Activated CD4-positive, CD25-positive, alpha-beta regulatory T cell (primary cell): ENCODE measurements at regions not wholly inside any gene's neighbourhood (a gene's known extent, or its start where the extent isn't known, plus 50 kb on each side); places are given as distances from the start of the nearest gene placed in this dataset.

ENCODE experiments used
- DNase-seq, 4 experiments: peaks; one replicate each; lab custom pipeline; 2025; lab: John Stamatoyannopoulos, UW

GRCh38 chr21:34192646-34193285 is 119.4 kb downstream of the MRPS6 start:
- DNase-seq, result no peak

GRCh38 chr21:34195335-34195734 is 122.0 kb downstream of the MRPS6 start:
- DNase-seq, result no peak

DNA sequence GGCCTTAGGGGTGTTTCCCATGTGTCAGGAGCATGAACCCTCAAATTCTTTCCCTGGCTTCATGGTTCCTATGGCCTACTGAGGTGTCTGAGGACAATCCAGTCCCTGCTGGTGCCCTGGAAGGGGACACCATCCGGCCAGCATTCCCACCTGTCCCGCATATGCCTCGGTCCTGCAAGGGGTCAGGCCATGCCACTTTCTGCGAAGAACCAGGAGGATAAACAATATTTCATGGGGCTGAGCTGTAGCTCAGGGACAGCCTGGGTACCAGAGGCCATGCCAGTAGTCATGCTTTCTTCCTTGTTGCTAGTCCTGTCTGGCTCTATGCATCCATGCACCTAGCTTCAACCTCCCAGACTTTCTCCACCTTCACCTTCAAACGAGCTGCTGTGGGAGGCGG is 123.6 kb downstream of the MRPS6 start:
- DNase-seq, result no peak

GRCh38 chr21:34197561-34197960 is 124.2 kb downstream of the MRPS6 start:
- no peak for DNase-seq

GRCh38 chr21:34198231-34199120 is 125.1 kb downstream of the MRPS6 start:
- DNase-seq, result peak in 1 of 4 experiments; percentile 5

- DNase-seq, result no peak
Measured at GRCh38 chr21:34199121-34199910, 125.9 kb downstream of the MRPS6 start.

DNA sequence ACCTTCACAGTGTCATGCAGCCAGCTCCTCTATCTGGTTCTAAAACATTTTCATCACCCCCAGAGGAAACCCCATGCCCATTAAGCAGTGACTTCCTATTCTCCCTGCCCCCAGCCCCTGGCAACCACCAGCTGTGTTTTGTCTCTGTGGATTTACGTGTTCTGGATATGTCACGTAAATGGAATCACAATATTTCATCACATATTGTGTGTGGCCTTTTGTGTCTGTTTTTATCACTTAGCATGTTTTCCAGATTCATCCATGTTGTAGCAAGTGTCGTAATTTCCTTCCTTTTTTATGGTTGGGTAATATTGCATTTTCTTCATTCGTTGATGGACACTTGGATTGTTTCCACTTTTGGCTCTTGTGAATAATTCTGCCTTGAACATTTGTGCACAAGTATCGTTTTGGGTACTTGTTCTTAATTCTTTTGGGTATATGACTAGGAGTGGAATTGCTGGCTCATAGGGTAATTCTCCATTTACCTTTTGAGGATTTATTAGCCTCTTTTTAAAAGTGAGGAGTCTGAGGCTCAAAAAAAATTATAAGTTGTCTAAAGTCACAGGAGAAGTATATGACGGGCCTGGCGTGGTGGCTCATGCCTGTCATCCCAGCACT is 127.0 kb downstream of the MRPS6 start:
- no peak for DNase-seq

- no peak for DNase-seq
Measured at GRCh38 chr21:34201001-34201400, 127.6 kb downstream of the MRPS6 start.

GRCh38 chr21:34201481-34201858 is 128.1 kb downstream of the MRPS6 start:
- no peak for DNase-seq

DNA sequence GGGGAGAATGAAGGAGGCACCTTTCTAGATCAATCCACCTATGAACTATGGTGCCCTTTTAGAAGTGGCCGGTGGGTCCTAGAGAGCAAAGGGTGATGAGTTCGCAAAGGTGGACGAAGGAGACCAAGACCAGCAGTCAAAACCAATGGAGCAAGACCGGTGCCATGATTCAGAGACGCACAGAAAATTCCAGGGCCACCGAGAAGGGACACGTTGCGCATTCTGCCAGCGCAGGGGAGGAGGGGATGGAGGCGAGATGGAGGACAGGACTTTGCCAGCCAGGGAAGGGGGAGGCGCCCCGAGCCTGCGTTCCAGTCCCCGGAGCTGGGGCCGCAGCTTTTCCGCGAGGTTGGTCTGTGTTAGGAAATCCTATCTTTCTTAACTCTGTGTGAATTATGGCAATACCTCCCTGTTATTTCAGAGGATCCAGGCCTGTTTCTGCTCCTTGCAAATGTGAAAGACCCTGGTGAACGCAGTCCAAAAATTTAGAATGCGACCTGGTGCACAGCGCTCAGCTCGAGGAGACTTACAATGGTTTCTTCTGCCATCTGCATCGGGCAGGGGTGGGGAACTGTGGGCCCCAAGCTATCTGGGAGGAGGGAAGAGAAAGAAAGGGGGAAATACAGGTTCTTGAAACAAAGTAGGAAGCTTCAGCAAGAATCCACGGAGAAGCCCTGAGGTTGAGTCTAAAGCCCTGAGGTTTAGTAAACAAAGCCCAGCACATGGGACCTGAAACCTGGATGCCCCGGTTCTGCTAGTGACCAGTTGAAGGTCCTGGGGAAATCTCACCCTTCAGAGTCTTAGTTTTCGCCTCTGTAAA is 129.4 kb downstream of the MRPS6 start:
- DNase-seq, result no peak

- DNase-seq, result no peak
Measured at GRCh38 chr21:34203851-34204420, 130.6 kb downstream of the MRPS6 start.

- no peak for DNase-seq
Measured at GRCh38 chr21:34204481-34205439, 131.4 kb downstream of the MRPS6 start.

DNA sequence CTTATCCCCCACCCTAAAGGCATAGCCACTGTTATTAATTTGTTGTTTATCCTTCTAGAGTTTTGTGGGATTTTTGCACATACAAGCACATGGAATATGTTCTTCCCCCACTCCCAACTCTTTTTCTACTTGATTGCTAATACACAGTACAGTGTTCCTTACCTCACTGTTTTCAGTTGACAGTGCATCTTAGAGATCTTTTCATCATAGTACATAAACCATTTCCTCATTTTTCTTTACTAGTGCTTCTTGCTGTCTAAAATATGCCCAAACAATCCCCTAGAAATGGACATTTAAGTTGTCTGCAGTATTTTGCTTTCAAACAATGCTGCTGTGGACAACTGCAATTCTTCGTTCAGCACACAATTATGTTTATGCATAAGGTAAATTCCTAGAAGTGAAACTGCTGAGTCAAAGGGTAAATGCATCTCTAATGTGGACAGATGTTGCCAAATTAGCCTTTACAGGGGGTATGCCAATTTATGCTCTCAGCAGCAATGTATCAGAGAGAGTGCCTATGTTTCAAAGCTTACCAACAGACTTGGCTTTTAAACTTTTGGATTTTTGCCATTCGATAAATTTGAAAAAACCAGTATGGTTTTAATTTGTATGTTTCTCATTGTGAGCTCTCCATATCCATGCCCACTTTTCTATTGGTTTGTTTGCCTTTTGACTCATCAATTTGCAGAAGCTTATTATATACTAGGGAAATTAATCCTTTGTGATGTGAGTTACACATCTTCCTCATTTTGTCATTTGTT is 132.6 kb downstream of the MRPS6 start:
- DNase-seq, result no peak

DNA sequence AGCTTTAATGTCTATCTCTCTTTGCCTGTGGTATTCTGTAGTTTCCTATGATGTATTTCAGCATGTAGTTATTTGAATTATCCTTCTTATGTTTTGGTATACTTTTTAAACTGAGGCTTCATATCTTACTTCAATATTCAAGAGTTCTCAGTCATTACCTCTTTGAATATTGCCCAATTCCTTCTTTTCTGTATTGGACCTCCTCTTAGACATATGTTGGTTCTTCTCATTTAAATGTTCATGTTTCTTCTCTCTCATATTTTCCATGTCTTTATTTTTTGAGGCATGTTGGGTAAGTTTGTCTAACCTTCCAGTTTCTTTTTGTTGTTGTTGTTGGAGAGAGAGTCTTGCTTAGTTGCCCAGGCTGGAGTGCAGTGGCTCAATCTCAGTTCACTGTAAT is 140.6 kb downstream of the MRPS6 start:
- no peak for DNase-seq

GRCh38 chr21:34215501-34215900 is 142.1 kb downstream of the MRPS6 start:
- no peak for DNase-seq

GRCh38 chr21:34215911-34216717 is 142.7 kb downstream of the MRPS6 start:
- DNase-seq, result no peak

- no peak for DNase-seq
Measured at GRCh38 chr21:34216718-34217032, 143.3 kb downstream of the MRPS6 start.

DNA sequence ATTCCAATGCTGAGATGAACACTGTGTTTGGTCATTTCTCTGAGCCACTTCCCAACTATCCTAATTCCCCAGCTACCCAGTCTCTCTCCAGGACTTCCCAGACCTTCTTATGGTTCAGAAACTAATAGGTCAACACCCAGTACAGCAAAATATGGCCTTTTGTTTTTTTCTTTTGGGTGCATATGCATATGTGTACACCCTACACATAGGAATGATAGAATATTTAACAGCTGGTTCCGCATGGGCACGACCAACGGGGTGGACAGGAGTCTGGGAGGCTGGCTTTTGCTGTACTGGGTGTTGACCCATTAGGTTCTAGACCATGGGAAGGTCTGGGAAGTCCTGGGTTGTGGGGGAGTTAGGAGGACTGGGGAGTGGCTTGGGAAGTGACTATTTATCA is 143.9 kb downstream of the MRPS6 start:
- no peak for DNase-seq
